OCI-LY7 (cell line): ENCODE measurements at regions not wholly inside any gene's neighbourhood (a gene's known extent, or its start where the extent isn't known, plus 50 kb on each side); places are given as distances from the start of the nearest gene placed in this dataset.

Source experiments
- BruUV-seq: library from RNA; stranded (reverse); fragments of 400-500 nt; replicated peaks from 2 replicates; lab custom pipeline; 2021; lab: Mats Ljungman, UMichigan
- CTCF ChIA-PET: fragments of 300-600 bp; sonication (Branson Sonifier 250); formaldehyde crosslinking; loops from one replicate; lab custom pipeline; 2022; ENCODE audit warnings: antibody characterized with exemption; ENCODE audit not compliant: unreplicated experiment; lab: Charles Lee
- POLR2A ChIA-PET: fragments of 300-600 bp; sonication (Branson Sonifier 250); formaldehyde crosslinking; loops from one replicate; lab custom pipeline; 2022; ENCODE audit warnings: antibody characterized with exemption; lab: Charles Lee
- DNase-seq: peaks from one replicate; pipeline ENCODE4 v3.0.0-alpha.2; 2015; ENCODE audit warnings: low spot score
- H2AFZ ChIP-seq: fragments of 200-600 bp; sonication (generic), shearing (Covaris generic); 2 replicates; pipeline ENCODE4 v1.6.1; 2014; ENCODE audit warnings: mild to moderate bottlenecking, antibody characterized with exemption, low read length, moderate library complexity
- H3K27ac ChIP-seq: fragments of 200-600 bp; sonication (generic); 2 replicates; pipeline ENCODE4 v1.5.1; 2014; ENCODE audit warnings: mixed run types, low read depth, mild to moderate bottlenecking, moderate library complexity, low read length, inconsistent platforms; ENCODE audit not compliant: poor library complexity, severe bottlenecking
- H3K36me3 ChIP-seq: fragments of 200-600 bp; sonication (generic); 2 replicates; pipeline ENCODE4 v1.6.1; 2014; ENCODE audit warnings: mild to moderate bottlenecking, antibody characterized with exemption, low read length, moderate library complexity, mixed read lengths; ENCODE audit not compliant: insufficient read depth
- H3K4me1 ChIP-seq: fragments of 200-600 bp; sonication (generic); 2 replicates; pipeline ENCODE4 v1.5.1; 2014; ENCODE audit warnings: mild to moderate bottlenecking, low read length; ENCODE audit not compliant: insufficient read depth, poor library complexity, severe bottlenecking
- H3K4me2 ChIP-seq: fragments of 200-600 bp; sonication (generic); 2 replicates; pipeline ENCODE4 v1.6.1; 2014; ENCODE audit warnings: mild to moderate bottlenecking, low read length
- H3K4me3 ChIP-seq: fragments of 200-600 bp; sonication (generic); 2 replicates; pipeline ENCODE4 v1.5.1; 2014; ENCODE audit warnings: mild to moderate bottlenecking, low read depth, low read length; ENCODE audit not compliant: poor library complexity, severe bottlenecking
- H3K79me2 ChIP-seq: fragments of 200-600 bp; sonication (generic); 2 replicates; pipeline ENCODE4 v1.6.1; 2016; ENCODE audit warnings: low read depth, mild to moderate bottlenecking, low read length, moderate library complexity, mixed read lengths; ENCODE audit not compliant: insufficient read depth
- H3K9me2 ChIP-seq: fragments of 200-600 bp; sonication (generic); 2 replicates; pipeline ENCODE4 v1.6.1; 2016; ENCODE audit warnings: mild to moderate bottlenecking, low read length, mixed read lengths; ENCODE audit not compliant: insufficient read depth
- H3K9me3 ChIP-seq: fragments of 200-600 bp; sonication (generic); 2 replicates; pipeline ENCODE4 v1.6.1; 2014; ENCODE audit warnings: mild to moderate bottlenecking, mixed run types, low read length, mixed read lengths
- H4K20me1 ChIP-seq: fragments of 200-600 bp; sonication (generic); 2 replicates; pipeline ENCODE4 v1.6.1; 2014; ENCODE audit warnings: mild to moderate bottlenecking, antibody characterized with exemption, low read length, moderate library complexity, mixed read lengths; ENCODE audit not compliant: insufficient read depth
- EZH2phosphoT487 ChIP-seq: fragments of 200-600 bp; sonication (generic); IDR thresholded peaks from 2 replicates; pipeline ENCODE4 v1.6.1; 2018; ENCODE audit warnings: low read depth, borderline replicate concordance, mild to moderate bottlenecking, mixed run types, antibody characterized with exemption, low read length, moderate library complexity, mixed read lengths
- intact Hi-C: fragments of 100-400 bp; cut with micrococcal nuclease; formaldehyde crosslinking; loops from one replicate; pipeline ENCODE4 v1.10.0; 2022; ENCODE audit not compliant: unreplicated experiment
- TF ChIP-seq, protein P1 (sequence below): fragments of 200-600 bp; sonication (generic); conservative IDR thresholded peaks from 2 replicates; pipeline ENCODE4 v1.5.1; 2014; ENCODE audit warnings: mild to moderate bottlenecking, antibody characterized with exemption, low read length, moderate library complexity, mixed read lengths

DNA sequence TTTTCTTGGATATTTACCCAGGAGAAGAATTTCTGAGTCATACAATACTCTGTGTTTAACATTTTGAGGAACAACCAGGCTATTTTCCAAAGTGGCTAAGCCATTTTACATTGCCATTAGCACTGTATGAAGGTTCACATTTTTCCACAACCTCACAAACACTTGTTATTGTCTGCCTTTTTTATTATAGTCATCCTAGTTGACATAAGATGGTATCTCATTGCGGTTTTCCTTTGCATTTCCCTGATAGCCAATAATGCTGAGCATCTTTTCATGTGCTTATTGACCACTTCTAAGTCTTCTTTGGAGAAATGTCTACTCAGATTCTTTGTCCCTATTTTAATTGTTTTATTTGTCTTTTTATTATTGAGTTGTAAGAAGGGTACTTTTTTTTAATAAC lies 107.4 kb upstream of the CES5A start:
- BruUV-seq = no TSS peak
- Histone ChIP-seq H3K79me2 (no peaks in the 10 kb centered on the region), H3K27ac (no peak overlapping the region), H3K9me3 (no peaks in the 10 kb centered on the region), H3K4me3 (no peak overlapping the region), H3K9me2 (no peaks in the 10 kb centered on the region), H4K20me1 (no peaks in the 10 kb centered on the region), H3K4me1 (no peaks in the 10 kb centered on the region), H2AFZ (no peak overlapping the region), H3K36me3 (no peaks in the 10 kb centered on the region), H3K4me2 (no peak overlapping the region)
- ChIA-PET CTCF (no interaction called here), POLR2A (no interaction called here)
- DNase-seq = no peak
- no peak for TF ChIP-seq EZH2phosphoT487
- TF ChIP-seq, protein P1, sequence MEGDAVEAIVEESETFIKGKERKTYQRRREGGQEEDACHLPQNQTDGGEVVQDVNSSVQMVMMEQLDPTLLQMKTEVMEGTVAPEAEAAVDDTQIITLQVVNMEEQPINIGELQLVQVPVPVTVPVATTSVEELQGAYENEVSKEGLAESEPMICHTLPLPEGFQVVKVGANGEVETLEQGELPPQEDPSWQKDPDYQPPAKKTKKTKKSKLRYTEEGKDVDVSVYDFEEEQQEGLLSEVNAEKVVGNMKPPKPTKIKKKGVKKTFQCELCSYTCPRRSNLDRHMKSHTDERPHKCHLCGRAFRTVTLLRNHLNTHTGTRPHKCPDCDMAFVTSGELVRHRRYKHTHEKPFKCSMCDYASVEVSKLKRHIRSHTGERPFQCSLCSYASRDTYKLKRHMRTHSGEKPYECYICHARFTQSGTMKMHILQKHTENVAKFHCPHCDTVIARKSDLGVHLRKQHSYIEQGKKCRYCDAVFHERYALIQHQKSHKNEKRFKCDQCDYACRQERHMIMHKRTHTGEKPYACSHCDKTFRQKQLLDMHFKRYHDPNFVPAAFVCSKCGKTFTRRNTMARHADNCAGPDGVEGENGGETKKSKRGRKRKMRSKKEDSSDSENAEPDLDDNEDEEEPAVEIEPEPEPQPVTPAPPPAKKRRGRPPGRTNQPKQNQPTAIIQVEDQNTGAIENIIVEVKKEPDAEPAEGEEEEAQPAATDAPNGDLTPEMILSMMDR = no peak
- intact Hi-C loops = no loop called here

DNA sequence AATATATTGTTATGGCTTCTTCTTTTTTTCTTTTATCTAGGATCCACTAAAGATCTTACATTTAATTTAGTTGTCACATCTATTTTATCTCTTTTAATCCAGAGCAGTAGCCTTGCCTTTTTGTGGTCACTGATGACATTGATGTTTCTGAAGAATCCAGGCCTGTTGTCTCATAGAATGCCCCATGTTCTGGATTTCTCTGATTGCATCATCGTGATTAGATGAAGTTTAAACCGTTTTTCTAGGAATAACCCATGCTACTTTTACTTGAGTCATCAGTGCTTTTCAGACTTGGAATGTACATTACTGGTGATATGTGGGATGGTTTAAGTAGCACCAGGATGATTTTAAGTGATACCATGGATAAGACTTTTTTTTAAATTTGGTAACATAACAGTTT lies 106.4 kb upstream of the CES5A start:
- Histone ChIP-seq H3K4me2 (no peak overlapping the region), H2AFZ (no peak overlapping the region), H3K4me1 (no peaks in the 10 kb centered on the region), H3K9me2 (no peaks in the 10 kb centered on the region), H4K20me1 (no peaks in the 10 kb centered on the region), H3K36me3 (no peaks in the 10 kb centered on the region), H3K4me3 (no peak overlapping the region), H3K9me3 (no peaks in the 10 kb centered on the region), H3K27ac (no peak overlapping the region), H3K79me2 (no peaks in the 10 kb centered on the region)
- no peak for DNase-seq
- ChIA-PET CTCF (no interaction called here), POLR2A (no interaction called here)
- BruUV-seq = no TSS peak
- TF ChIP-seq, protein P1 = no peak
- TF ChIP-seq EZH2phosphoT487 = no peak
- intact Hi-C loops = no loop called here

DNA sequence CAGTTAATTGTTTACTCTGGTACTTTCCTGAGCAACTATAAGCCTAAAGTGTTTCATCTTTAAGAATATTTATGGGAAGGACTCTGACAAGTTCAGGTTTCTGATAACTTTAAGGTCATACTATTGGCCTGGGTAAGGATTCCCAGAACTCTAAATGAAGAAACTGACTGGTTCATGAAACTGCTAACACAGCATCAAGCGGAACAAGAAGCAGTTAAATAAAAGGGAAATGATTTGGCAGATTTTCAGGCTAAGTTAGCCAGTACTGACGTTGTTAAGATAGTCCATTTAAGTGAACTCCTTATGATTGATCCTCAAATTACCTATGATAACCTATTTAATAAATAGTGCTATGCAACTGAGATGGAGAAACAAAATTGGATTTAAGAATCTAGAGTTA lies 101.6 kb upstream of the CES5A start:
- Histone ChIP-seq H2AFZ (no peak overlapping the region), H4K20me1 (no peaks in the 10 kb centered on the region), H3K4me2 (no peak overlapping the region), H3K4me3 (no peak overlapping the region), H3K79me2 (no peaks in the 10 kb centered on the region), H3K27ac (no peak overlapping the region), H3K4me1 (no peaks in the 10 kb centered on the region), H3K9me3 (no peaks in the 10 kb centered on the region), H3K36me3 (no peaks in the 10 kb centered on the region), H3K9me2 (no peaks in the 10 kb centered on the region)
- no TSS peak for BruUV-seq
- TF ChIP-seq, protein P1 = no peak
- no peak for TF ChIP-seq EZH2phosphoT487
- ChIA-PET CTCF (no interaction called here), POLR2A (no interaction called here)
- intact Hi-C loops = no loop called here
- no peak for DNase-seq
